ENCODE measurements at regions not wholly inside any gene's neighbourhood (a gene's known extent, or its start where the extent isn't known, plus 50 kb on each side); places are given as distances from the start of the nearest gene placed in this dataset.

DNA sequence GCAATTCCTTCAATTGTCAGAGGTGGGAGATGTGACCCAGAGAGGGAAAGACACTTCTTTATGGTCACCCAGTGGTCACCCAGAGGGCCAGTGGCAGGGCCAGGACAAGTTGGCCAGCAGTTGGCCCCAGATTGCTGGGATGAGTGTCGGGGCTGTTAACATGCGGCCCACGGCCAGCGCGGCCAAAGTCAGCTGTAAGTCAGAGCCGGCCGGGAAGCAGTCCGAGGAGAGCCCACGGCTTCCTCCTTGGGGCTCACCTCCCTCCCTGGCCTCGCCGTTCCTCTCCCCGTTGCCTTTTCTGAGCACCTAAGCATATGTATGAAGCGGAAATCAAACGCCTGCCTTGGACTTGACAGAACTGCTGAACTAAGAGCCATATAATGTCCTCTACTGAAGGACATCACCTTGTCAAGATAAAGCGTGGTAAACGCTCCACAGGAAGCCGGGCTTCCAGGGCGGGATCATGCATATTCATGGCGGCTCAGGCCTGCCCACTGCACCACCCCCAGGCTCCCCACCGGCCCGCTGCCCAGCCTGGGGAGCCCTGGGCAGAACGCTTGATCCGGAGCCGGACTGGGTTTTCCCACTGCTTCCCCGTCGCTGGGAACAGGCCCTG lies 245.4 kb upstream of the POU3F1 start:
- DNase-seq (ENCODE audit: low read depth): no peak

DNA sequence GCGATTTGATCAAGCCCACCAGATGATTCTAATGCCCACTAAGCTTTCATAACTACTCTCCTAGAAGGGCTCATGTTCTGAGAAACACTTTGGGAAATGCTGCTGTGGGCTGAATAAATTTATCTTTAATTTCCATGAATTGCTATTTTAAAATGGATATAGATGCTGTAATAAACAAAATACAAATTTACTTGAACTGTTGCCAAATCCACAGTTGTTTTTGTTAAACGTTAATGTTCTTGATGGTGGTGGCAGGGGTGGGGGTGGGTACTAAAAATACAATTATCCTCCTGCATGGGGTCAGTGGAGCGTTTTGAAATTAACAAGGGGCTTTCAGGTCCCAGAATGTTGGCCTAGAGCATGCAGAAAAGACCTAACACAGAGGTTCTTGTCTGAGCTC lies 244.7 kb upstream of the POU3F1 start:
- no peak for DNase-seq (ENCODE audit: low read depth)

DNA sequence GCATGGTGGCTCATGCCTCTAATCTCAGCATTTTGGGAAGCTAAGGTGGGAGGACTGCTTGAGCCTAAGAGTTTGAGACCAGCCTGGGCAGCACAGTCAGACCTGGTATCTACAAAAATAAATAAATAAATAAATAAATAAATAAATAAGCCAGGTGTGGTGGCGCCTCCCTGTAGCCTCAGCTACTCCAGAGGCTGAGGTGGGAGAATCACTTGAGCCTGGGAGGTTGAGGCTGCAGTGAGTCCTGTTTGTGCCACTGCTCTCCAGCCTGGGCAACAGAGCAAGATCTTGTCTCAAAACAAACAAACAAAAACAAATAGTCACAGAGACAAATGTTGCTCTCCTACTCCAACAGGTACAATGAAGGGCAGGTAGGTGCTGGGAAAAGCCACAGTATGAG lies 242.4 kb upstream of the POU3F1 start:
- DNase-seq (ENCODE audit: low read depth): no peak

DNA sequence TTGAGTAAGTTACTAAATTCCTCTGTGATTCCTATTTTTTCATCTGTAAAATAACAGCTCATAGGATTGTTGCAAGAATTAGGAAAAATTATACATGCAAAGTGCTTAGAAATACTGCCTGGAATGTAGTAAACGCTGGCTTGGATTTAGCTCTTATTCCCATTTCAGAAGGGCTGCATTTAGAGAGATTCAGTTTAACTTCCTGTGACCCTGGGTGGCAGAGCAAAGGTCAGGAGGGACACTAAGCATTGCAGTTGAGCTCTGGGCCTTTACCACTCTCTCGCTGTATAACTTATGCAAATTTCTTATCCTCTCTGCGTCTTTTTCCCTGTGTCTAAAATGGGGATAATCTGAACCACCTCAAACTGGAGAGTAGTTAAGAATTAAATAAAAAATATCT lies 241.0 kb upstream of the POU3F1 start:
- DNase-seq (ENCODE audit: low read depth): no peak

DNA sequence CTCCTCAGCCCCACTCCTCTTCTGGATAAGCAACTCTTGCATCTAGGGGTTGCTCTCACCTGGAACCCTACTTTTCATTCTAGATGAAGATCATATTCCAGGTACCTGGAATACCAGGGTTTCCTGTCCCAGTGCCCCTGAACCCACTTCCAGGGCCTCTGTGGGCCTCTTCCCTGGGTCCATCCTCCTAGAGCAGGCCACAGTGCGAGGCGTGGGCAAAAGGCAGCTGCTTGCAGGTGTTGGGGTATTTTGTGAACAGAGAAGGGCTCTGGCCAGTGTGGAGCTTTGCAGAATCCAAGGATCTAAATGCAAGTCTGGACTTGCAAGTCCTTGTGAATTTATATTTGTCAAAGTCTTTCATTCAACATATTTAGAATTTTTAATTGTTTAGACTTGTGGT lies 240.4 kb upstream of the POU3F1 start:
- DNase-seq (ENCODE audit: low read depth): no peak

DNA sequence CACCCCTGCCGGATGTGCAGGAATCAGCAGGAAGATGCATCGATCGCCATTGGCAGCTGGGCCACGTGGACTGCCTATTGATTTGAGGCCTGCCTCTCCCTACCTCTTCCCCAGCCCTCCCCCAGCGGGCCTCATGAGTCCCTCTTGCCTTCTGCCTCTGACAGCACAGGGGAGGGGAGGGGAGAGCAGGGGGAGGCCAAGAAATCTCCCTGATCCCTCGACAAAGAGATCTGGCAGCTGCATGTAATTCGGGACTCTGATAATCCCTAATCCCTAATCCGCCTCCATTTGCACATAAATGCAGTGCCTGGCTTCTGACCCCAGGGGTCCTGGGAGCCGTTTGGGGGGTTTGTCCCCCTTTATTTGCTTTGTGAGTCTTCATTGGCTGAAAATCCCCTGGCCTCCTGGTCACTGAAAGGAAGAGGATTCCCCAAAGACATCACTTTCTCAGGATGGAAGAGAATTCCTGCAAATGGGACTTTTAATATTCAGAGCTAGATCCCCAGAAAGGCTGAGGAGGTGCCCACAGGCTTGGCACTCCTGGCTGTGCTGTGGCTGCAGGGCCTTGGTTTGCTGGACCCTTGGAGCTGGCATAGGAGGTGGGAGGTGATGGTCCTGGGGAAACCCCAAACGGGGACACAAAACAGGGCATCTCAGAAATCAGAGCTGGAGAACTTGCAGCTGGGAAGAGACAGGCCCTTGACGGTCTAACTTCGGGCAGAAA lies 239.4 kb upstream of the POU3F1 start:
- DNase-seq (ENCODE audit: low read depth): no peak

DNA sequence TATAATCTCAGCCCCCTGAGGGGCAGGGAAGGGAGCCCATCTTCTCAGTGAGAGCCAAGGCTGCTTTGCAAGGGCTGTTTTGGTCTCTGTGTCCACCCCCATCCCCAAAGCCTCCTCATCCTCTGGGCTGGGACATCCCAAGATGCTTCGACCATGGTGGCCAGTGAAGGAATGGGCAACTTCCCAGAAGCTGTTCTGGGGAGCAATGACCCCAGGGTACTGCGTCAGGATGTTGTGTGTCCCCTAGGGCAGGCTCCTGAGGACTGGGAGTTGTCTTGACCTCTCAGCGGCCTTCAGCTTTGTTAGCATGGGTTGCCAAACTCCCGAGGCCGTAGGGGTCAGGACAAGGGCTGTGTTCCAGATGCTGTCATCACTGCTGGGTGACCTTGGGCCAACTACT lies 238.4 kb upstream of the POU3F1 start:
- DNase-seq (ENCODE audit: low read depth): no peak

DNA sequence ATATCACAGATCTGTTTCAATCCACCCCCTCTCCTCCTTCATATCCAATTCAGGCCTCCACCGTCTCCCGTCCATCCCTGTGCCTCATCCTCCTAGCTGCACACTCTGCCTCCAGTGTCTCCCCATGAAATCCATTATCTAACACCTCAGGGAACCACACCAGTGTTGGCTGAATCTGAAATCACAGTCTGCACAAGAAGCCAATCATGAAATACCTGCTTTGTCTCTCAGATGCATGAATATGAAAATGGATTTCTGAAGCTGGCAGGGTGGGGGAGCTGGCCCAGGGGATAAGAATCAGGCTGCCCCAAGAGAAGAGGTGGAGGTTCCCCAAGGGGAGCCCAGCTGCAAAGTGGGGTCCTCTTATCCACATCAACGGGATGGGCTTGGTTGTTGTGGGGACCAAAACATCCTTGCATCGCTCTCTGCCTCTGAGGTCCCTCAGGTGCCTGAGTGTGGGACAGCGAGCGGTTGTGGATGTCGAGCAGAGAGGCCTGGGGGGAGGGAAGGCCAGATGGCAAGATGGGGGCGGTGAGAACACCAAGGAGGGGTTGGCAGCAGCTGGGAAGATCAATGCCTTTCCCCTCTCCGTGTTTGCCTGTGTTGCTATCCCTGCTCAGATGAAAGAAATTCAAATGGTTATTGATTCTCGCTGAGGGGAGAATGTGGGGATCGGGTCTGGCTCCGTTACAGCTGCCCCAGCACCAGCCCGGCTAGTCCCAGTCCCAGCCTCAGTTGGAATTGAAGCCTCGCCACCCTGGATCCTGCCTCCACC lies 237.3 kb upstream of the POU3F1 start:
- DNase-seq (ENCODE audit: low read depth): no peak

DNA sequence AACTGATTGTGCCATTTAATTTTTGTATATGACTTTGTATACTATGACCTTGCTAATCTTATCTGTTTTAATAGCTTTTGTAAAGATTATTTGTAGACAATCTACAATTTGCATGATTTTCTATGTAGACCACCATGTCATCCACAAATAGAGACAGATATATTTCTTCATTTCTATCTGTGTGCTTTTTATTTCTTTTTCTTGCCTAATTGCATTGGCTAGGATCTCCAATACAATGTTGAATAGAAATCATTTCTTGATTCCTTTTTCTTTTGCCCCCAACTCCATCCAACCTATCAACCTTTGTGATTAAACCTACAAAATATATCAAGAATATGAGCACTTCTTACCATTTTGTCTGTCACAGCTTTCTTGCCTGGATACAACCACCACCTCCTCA lies 232.6 kb upstream of the POU3F1 start:
- DNase-seq (ENCODE audit: low read depth): no peak

DNA sequence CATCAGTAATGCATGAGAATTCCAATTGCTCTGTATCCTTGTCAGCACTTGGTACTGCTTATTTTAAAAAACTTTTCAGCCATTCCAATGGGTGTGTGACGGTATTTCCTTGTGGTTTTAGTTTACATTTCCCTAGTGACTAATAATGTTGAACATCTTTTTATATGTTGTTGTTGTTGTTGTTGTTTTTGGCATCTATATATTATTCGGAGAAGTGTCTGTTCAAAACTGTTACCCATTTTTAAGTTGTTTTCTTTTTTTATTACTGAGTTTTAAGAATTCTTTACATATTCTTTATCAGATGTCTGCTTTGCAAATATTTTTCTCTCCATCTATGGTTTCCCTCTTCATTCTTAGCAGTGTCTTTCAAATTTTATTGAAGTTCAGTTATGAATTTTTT lies 231.1 kb upstream of the POU3F1 start:
- no peak for DNase-seq (ENCODE audit: low read depth)

DNA sequence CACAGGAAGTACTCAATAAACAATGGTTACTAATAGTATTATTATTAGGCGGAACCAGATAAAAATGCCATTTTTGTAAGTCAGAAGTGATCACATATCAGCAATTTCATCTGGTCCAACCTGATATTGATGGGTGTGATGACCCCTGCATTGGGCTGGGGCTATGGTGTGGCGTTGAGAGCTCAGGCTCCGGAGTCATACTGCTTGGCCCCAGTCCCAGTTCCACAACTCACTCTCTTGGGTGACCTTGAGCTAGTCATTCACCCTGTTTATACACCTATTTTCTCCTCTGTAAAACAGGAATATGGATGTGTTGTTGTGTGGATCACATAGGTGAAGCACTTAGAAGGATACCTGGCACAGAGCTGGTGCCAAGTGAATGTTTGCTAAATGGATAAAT lies 229.4 kb upstream of the POU3F1 start:
- no peak for DNase-seq (ENCODE audit: low read depth)

DNA sequence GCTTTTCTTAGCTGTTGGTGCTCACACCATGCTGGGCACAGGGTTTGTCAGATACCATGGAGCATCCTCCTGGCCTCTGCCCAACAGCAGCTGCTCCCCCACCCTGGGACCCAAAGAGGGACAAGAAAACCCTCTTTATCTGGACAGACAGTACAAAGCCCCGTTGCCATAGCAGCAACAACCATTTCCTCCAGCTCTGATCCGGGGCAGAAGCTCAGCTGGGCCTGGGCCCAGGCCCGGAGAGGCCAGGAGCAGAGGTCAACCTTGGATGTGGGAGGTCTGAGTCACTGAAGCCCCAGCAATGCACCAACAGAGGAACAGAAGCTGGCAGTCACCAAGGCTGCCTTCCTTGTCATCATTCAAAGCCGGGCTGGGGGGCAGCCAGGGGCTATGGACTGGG lies 228.4 kb upstream of the POU3F1 start:
- DNase-seq (ENCODE audit: low read depth): no peak

DNA sequence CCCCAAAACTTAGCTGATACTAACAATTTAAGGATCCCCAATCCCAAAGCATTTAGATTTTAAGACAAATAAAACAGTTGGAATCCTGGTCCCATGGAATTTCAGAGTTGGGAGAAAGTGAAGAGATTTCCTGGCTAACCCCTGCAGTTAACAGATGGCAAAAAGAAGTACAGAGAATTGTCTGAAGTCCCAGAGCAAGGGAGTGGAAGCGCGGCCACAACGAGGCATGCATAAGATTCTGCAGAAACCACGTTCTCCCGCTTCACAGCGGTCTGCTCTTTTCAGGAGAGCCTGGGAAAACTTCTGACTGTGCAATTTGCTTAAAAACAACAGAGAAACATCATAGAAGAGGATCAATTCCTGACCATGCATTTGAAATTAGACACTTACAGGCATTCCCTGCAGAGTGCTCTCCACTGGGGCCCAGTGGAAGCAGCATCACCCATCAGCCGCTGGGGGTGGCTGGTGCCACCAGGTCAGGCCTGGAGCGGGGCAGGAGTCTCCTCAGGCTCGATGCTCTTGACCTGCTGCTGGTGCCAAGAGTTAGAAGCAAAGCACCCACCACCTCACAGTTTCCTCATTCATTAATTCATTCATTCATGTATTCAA lies 226.7 kb upstream of the POU3F1 start:
- no peak for DNase-seq (ENCODE audit: low read depth)

DNA sequence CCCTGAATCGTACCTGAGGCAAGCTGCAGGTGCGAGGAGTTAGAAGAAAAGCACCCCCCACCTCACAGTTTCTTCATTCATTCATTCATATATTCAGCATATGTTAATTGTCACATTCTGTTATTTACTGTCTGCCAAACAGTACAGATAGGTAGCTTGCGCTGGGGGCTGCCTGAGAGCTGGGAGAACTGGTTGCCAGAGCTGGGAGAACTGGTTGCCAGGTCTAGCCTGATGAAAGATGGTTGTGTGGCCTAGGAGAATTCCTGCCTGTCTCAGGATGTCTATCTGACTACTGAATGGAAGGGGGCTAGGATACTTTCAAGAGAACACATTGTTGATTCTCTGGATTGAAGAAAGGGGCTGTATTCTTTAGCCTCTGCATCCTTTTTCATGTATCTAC lies 225.9 kb upstream of the POU3F1 start:
- DNase-seq (ENCODE audit: low read depth): no peak

DNA sequence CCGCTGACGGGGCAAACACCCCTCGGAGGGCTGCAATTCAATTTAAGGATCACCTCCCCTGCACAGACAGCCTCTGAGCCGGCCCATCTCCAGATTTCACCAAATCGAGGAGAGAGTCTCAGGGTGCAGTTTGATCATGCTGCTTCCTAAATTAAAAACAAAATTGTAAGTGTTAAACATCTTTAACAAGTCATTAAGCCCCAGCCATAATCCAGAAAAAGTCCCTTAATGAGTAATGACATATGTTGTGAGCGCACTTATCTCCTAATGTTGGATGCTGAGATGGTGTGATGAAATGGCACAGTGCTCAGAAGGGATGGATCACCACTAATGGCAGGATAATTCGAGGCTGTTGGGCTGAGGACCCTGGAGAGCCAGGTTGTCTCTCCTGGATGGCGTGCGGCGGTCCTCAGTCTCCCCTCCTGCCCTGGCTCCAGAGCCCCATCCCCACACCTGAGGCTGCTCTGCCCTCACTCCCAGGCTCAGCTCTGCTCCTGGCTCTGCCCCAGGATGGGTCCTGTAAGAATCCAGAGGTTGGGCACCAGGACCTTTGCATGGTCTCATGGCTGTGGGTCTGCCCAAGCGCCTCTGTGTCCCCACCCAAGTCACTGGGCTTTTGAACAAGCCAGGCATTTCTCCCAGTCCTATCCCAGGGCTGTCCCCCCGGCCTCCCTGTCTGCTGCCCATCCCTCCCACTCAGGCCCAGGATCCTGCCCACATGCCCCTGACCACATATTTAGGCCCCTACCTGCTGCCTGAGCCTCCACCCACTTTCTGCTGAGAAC lies 224.4 kb upstream of the POU3F1 start:
- DNase-seq (ENCODE audit: low read depth): no peak

DNA sequence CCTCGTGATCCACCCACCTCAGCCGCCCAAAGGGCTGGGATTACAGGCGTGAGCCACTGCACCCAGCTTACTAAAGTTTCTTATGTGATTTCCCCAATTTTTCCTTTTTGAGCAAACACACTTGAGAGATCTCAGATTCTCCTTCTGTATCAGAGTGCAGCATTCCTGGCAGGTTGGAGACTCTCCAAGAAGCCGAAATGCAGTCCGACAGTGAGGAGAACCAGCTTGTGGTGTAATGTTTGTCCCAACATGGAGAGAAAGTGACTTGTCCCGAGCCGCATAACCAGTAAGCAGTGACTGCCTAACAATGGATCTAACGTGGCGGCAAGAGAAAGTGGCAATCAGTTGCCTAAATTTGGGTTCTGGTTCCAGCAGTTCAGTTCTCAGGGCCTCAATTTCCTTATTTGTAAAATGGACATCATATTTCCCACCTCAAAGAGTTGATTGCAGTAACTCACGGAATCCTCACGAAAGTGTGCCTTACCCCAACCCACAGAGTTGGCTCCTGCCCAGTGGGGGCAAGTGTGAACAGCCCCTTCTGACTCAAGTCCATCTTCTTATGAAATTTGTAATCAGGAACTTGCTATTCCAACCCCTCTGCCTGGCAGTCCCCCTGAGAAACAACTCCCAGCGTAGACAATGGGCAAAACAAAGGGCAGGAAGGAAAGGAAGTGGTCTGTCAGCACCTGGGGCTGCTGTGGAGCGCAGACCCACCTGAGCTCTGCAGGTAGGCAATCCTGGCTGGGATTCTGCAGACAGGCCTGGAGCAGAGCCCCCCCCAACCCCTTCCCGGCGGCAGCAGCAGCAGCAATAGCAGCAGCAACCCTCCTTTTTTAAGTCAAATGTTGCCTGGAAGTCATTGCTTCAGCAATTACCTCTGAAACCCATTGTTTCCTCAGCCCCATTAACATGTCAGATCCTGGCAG lies 223.6 kb upstream of the POU3F1 start:
- no peak for DNase-seq (ENCODE audit: low read depth)

DNA sequence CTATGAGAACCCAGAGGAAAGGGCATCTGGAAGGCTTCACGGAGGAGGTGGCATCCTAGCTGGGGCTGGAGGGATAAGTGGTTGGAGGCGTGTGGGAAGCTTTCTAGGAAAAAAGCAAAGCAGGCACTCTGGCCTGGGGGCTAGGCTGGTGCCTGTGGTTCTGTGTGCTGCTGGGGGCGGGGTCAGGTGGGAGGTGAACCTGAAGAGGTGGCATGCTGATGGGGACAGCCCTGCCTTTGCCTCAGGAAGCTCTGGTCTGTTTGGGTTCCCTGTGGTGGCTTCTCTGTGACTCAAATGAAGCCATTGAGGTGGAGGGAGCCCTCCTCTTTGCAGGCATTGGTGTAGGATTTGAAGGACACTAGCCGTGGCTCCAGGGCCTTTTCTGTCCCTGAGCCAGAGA lies 221.6 kb upstream of the POU3F1 start:
- no peak for DNase-seq (ENCODE audit: low read depth)

DNA sequence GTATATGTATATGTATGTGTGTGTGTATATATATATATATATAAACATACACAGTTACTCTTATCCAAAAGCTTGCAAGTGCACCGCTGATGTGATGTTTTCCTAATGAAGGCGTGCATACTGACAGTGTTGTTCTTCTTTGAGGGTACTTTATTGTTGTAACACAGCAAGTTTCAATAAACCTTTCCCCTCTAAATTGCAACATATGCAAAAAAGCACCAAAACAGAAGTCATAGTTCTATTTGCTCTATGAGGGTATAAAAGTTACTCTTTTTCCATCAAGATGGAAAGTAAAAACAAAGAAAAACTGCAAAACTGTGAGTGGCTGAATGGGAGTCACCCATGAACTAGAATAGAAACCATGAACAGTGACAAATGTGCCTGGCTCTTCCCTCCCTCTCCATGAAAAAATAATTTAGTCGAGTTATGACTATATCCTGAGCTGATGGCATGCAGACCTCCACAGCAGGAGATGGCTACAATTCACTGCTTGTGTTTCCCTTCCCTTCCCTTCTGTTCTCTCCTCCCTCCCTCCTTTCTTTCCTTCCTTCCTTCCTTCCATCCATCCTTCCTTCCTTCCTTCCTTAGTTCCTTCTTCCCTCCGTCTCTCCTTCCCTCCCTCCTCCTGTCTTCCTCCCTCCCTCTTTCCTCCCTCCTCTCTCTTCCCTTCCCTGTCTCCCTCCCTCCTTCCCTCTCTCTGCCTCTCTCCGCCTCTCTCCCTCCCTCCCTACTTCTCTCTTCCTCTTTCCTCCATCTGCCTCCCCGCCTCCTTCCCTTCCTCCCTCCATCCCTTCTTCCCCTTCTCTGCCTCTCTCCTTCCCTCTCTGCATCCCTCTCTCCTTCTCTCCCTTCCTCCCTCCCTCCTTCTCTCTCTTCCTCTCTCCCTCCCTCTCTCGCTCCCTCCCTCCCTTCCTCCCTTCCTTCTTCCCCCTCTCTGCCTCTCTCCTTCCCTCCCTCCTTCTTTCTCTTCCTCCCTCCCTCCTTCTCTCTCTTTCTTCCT lies 220.7 kb upstream of the POU3F1 start:
- no peak for DNase-seq (ENCODE audit: low read depth)

DNA sequence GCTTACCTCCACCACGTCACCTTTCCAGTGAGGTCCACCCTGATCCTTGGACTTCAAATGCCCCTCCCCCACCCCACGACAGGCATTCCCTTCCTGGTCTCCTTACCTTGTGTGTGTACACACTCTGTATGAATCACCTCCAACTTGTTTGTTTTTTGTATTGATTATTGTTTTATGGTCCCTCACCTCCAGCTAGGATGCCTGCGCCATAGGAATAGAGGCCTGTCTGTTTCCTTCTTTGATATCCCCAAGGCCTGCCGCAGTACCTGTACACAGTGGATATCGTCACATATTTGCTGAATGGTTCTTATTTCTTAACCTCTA lies 219.6 kb upstream of the POU3F1 start:
- DNase-seq (ENCODE audit: low read depth): no peak
